HG02973 (cell line): ENCODE measurements at regions not wholly inside any gene's neighbourhood (a gene's known extent, or its start where the extent isn't known, plus 50 kb on each side); places are given as distances from the start of the nearest gene placed in this dataset.
"Not testable (repeated sequence)": the region's sequence is repeated elsewhere in the genome, so short reads cannot be mapped to it uniquely, and the experiment has no call there.

ENCODE experiments used
- ATAC-seq: cut with Tn5 transposase; IDR thresholded peaks from one replicate; pipeline ENCODE4 v1.9.1; 2021; ENCODE audit warnings: moderate library complexity; ENCODE audit not compliant: unreplicated experiment

GRCh38 chr16:61435346-61435745, 600.9 kb downstream of the CDH8 start:
- no peak for ATAC-seq

- no peak for ATAC-seq
Observed at GRCh38 chr16:61432421-61432820, 603.8 kb downstream of the CDH8 start.

DNA sequence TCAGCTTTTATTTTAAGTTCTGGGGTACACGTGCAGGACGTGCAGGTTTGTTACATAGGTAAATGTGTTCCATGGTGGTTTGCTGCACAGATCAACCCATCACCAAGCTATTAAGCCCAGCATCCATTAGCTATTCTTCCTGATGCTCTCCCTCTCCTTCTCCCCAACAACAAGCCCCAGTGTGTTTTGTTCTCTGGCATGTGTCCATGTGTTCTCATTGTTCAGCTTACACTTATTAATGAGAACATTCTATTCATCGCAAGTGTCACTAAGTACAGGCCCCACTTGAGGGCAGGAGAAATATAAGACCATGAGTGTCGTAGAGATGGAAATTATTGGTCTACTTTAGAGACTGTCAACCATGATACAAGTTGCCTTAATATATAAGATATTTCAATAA, 615.1 kb downstream of the CDH8 start:
- no peak for ATAC-seq

GRCh38 chr16:61419791-61420190, 616.4 kb downstream of the CDH8 start:
- no peak for ATAC-seq

- not testable (repeated sequence) for ATAC-seq
Observed at GRCh38 chr16:61418802-61419201, 617.4 kb downstream of the CDH8 start.

- ATAC-seq, result no peak
Observed at GRCh38 chr16:61415126-61415525, 621.1 kb downstream of the CDH8 start.

- ATAC-seq, result no peak
Observed at GRCh38 chr16:61413021-61413420, 623.2 kb downstream of the CDH8 start.

- no peak for ATAC-seq
Observed at GRCh38 chr16:61412562-61412961, 623.7 kb downstream of the CDH8 start.

DNA sequence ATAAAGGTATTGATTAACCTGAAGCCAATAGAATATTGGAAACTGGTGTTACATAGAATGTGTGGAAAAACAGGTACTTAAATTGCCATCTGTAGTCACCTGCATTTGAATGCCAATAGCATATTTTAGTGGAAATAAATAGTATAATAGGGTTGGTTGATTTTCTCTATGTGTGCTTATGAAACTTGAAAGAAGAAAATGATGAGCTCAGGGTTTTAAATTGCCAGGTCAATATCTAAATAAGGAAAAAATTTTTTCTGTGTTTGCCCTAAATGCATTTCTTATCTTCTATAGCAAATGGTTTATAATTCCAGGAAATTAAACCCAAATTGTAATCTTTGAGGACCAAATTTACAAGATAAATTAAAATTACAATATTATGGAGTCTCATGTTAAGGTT, 626.6 kb downstream of the CDH8 start:
- no peak for ATAC-seq

DNA sequence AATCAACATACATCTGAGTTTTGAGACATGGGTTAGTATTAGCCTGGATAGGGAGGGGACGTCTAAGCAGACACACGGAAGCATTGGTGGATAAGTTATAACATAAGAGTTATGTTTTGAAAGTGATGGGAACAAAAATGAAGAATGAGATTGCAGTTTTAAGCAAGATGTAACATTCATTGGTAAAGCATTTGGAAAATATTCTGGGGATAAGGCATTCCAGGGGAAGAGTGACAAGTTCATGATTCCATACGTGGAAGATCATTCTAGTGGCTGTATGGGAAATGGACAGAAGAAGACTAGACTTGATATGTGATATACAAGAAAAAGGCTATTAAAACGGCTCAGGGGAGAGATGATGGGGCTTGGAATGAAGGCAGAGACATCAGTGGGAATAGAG, 632.9 kb downstream of the CDH8 start:
- ATAC-seq, result no peak

GRCh38 chr16:61391896-61392295, 644.3 kb downstream of the CDH8 start:
- no peak for ATAC-seq

- ATAC-seq, result no peak
Observed at GRCh38 chr16:61390965-61391637, 645.1 kb downstream of the CDH8 start.

DNA sequence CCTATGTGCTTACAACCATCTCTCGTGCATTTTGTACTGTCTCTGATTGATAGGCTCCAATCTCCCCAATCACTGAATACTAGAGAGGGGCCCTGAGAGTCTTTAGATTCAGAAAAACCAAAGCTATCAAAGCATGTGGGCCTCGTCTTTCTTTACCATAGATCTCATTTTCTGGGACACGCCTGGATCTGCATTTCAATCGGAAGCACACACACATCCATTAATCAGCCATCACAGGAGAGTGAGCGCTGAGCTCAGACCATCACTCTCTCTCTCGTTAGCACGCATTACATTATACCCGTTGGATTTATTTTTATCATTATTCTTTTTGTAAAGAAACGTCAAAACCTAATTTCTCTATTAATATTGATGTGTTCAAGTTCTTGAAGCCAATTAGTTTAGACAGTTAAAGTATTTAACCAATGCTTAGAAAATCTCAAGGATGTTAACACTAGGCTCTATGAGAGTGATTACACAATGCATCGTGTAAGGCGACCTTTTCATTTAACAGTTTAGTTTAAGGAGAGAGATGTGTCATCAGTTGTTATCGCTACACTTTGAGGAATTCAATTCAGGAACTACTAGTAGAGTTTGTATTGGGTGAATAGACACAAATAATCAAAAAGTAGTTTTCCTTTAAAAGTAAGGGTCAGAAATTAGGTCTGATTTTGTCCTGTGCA, 650.7 kb downstream of the CDH8 start:
- ATAC-seq, result no peak

DNA sequence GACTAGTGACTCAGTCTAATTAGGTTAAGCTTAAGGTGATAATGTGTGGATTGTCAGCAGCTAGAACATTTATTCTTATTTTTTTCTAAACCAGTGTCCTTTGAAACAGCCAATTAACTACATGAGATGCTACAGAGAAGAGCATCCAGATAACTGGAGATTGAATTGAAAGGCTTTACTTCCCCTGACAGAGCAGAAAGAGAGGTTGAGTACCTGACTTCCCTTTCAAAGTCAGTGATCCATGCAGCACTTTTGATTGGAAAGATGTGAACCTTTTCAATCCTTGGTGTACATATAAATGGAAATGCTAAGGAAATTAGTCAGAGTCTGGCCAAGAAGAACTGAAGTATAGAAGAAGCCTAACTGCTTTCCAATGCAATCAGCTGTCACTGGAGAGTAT, 653.8 kb downstream of the CDH8 start:
- ATAC-seq, result no peak

DNA sequence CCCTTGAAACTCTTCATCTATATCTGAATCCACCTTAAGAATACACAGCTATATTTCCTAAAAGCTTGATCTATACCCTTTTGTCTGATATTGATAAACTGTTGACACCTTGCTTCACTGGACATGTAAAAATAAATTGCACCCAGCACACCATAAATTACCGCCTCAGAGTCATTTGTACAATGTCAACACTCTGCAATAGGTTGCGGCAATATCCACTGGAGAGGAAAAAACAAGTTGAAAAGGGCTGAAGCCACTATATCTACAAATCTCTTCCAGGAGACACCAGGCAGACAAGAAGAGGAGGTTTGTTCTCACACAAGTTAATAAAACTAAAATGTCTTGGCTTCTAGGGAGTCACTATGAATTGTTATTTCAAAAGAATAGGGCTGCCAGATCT, 656.9 kb downstream of the CDH8 start:
- ATAC-seq, result no peak

- no peak for ATAC-seq
Observed at GRCh38 chr16:61374071-61374470, 662.2 kb downstream of the CDH8 start.

DNA sequence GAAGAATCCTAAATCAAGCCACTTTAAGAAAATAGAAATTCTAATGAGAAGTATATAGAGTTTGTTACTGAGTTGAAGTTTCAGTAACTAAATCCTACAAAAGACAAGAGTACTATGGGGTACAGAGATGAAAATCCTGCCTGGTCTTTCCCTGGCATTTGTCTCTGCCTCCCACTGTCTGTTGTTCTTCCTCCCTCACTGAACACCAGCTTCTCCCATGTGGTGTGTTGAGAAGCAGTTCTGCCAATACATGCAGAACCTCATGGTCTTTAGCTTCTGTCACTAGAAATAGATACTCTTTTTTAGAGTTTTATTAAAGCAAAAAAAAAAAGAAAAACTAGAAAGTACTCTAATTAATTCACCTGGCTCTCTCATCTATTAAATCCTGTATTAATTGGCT, 664.4 kb downstream of the CDH8 start:
- ATAC-seq, result no peak

GRCh38 chr16:61371388-61371787, 664.9 kb downstream of the CDH8 start:
- no peak for ATAC-seq

GRCh38 chr16:61370564-61370963, 665.7 kb downstream of the CDH8 start:
- no peak for ATAC-seq

GRCh38 chr16:61366006-61366405, 670.2 kb downstream of the CDH8 start:
- no peak for ATAC-seq

GRCh38 chr16:61364990-61365389, 671.2 kb downstream of the CDH8 start:
- ATAC-seq, result no peak

- ATAC-seq, result no peak
Observed at GRCh38 chr16:61362585-61362984, 673.7 kb downstream of the CDH8 start.

DNA sequence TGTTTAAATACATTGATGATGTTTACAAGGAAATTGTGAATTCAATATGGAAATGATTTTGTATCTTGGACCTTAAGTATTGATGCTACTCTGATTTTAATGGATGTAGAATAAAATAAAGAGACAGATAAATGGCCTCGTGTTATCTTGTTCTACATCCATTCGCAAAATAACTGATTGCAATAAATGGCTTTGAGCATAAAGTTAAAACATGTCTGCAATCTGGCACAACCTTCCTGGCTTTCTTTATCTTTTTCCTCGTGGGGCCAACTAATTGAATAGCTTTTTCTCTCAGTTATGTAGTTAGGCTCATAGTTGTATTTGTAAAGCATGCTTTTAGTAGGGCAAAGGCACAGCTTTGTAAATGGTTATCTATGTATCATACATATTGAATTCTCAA, 691.4 kb downstream of the CDH8 start:
- no peak for ATAC-seq
